HEK293 (cell line): ENCODE measurements at regions not wholly inside any gene's neighbourhood (a gene's known extent, or its start where the extent isn't known, plus 50 kb on each side); places are given as distances from the start of the nearest gene placed in this dataset.

ENCODE experiments used
- CTCF ChIA-PET: fragments of 350-600 bp; formaldehyde crosslinking; extraction: SDS; loops from one replicate; lab custom pipeline; 2021; ENCODE audit warnings: antibody characterized with exemption; lab: Yijun Ruan, JAX
- POLR2A ChIA-PET: fragments of 300-600 bp; formaldehyde crosslinking; extraction: SDS; loops from one replicate; lab custom pipeline; 2020; ENCODE audit warnings: antibody characterized with exemption, inconsistent platforms; lab: Yijun Ruan, JAX
- H3K27ac ChIP-seq: fragments of 200-500 bp; sonication (Bioruptor generic); 2 replicates; pipeline ENCODE4 v1.5.1; 2014; ENCODE audit warnings: low read depth, low read length, control low read depth, inconsistent platforms; ENCODE audit errors: extremely low read depth
- H3K36me3 ChIP-seq, 2 experiments: fragments of 200-500 bp in 1 of 2; sonication (Bioruptor generic) in 1 of 2; 1 replicate in 1 of 2; 2 replicates in 1 of 2; pipeline ENCODE4 v1.5.1; 2014 to 2017; ENCODE audit warnings: inconsistent platforms in 2 of 2, low read length in 2 of 2; ENCODE audit not compliant: control insufficient read depth in 2 of 2, insufficient read depth in 1 of 2
- H3K4me1 ChIP-seq: fragments of 200-500 bp; sonication (Bioruptor generic); 2 replicates; pipeline ENCODE4 v1.5.1; 2014; ENCODE audit warnings: mild to moderate bottlenecking, low read length, inconsistent platforms; ENCODE audit not compliant: control insufficient read depth, insufficient read depth
- H3K4me3 ChIP-seq: 2 replicates; pipeline ENCODE4 v1.5.1; 2011; ENCODE audit warnings: low read depth, mild to moderate bottlenecking, control low read depth, low read length, moderate library complexity
- H3K9me3 ChIP-seq: fragments of 200-500 bp; sonication (Bioruptor generic); 2 replicates; pipeline ENCODE4 v1.5.1; 2014; ENCODE audit warnings: low read depth, low read length, inconsistent platforms; ENCODE audit not compliant: control insufficient read depth, insufficient read depth
- HIC1 ChIP-seq: fragments of 450-650 bp; formaldehyde crosslinking; IDR thresholded peaks from 2 replicates; pipeline ENCODE4 v1.5.1; 2016; ENCODE audit warnings: missing biosample characterization, missing genetic modification characterization
- KLF16 ChIP-seq: fragments of 450-650 bp; formaldehyde crosslinking; IDR thresholded peaks from 2 replicates; pipeline ENCODE4 v1.5.1; 2017; ENCODE audit warnings: missing biosample characterization, missing genetic modification characterization
- KLF7 ChIP-seq: fragments of 450-650 bp; formaldehyde crosslinking; IDR thresholded peaks from 2 replicates; pipeline ENCODE4 v1.5.1; 2016; ENCODE audit warnings: missing biosample characterization, missing genetic modification characterization, borderline replicate concordance
- SCRT2 ChIP-seq: fragments of 450-650 bp; formaldehyde crosslinking; IDR thresholded peaks from 2 replicates; pipeline ENCODE4 v1.5.1; 2016; ENCODE audit warnings: missing biosample characterization, missing genetic modification characterization
- SP7 ChIP-seq: fragments of 450-650 bp; formaldehyde crosslinking; IDR thresholded peaks from 2 replicates; pipeline ENCODE4 v1.5.1; 2016; ENCODE audit warnings: missing biosample characterization, missing genetic modification characterization
- ZBTB11 ChIP-seq: fragments of 450-650 bp; formaldehyde crosslinking; conservative IDR thresholded peaks from 2 replicates; pipeline ENCODE4 v1.5.1; 2016; ENCODE audit warnings: low read depth, missing biosample characterization, missing genetic modification characterization
- ZBTB26 ChIP-seq: fragments of 450-650 bp; formaldehyde crosslinking; optimal IDR thresholded peaks from 2 replicates; pipeline ENCODE3; 2016; ENCODE audit warnings: missing biosample characterization, mild to moderate bottlenecking, missing genetic modification characterization
- ZNF16 ChIP-seq: fragments of 450-650 bp; formaldehyde crosslinking; IDR thresholded peaks from 2 replicates; pipeline ENCODE4 v1.5.1; 2016; ENCODE audit warnings: low read depth, missing biosample characterization, missing genetic modification characterization
- ZNF184 ChIP-seq: fragments of 450-650 bp; IDR thresholded peaks from 2 replicates; pipeline ENCODE4 v1.5.1; 2018; ENCODE audit warnings: missing biosample characterization, mild to moderate bottlenecking, missing genetic modification characterization
- ZNF354C ChIP-seq: fragments of 450-650 bp; formaldehyde crosslinking; IDR thresholded peaks from 2 replicates; pipeline ENCODE4 v1.5.1; 2016; ENCODE audit warnings: missing biosample characterization, missing genetic modification characterization, low read depth, borderline replicate concordance
- ZNF404 ChIP-seq: fragments of 450-650 bp; formaldehyde crosslinking; IDR thresholded peaks from 2 replicates; pipeline ENCODE4 v1.5.1; 2017; ENCODE audit warnings: missing biosample characterization, missing genetic modification characterization
- ZNF426 ChIP-seq: fragments of 450-650 bp; formaldehyde crosslinking; IDR thresholded peaks from 2 replicates; pipeline ENCODE4 v1.5.1; 2017; ENCODE audit warnings: missing biosample characterization, missing genetic modification characterization, mild to moderate bottlenecking, inconsistent platforms, moderate library complexity
- ZNF518A ChIP-seq: fragments of 450-650 bp; formaldehyde crosslinking; conservative IDR thresholded peaks from 2 replicates; pipeline ENCODE4 v1.5.1; 2016; ENCODE audit warnings: low read depth, missing biosample characterization, missing genetic modification characterization
- ZNF530 ChIP-seq: fragments of 450-650 bp; formaldehyde crosslinking; IDR thresholded peaks from 2 replicates; pipeline ENCODE4 v1.5.1; 2016; ENCODE audit warnings: low read depth, missing biosample characterization, missing genetic modification characterization
- ZNF623 ChIP-seq: fragments of 450-650 bp; formaldehyde crosslinking; IDR thresholded peaks from 2 replicates; pipeline ENCODE4 v1.5.1; 2016; ENCODE audit warnings: missing biosample characterization, missing genetic modification characterization
- ZNF707 ChIP-seq: fragments of 450-650 bp; formaldehyde crosslinking; IDR thresholded peaks from 2 replicates; pipeline ENCODE4 v1.5.1; 2016; ENCODE audit warnings: missing biosample characterization, missing genetic modification characterization
- TF ChIP-seq, protein P1 (sequence below): fragments of 450-650 bp; formaldehyde crosslinking; IDR thresholded peaks from 2 replicates; pipeline ENCODE4 v1.5.0; 2017; ENCODE audit warnings: missing biosample characterization, missing genetic modification characterization, borderline replicate concordance
- TF ChIP-seq, protein P2 (sequence below): fragments of 450-650 bp; formaldehyde crosslinking; IDR thresholded peaks from 2 replicates; pipeline ENCODE4 v1.5.1; 2016; ENCODE audit warnings: missing biosample characterization, missing genetic modification characterization

GRCh38 chr6:33857093-33857931, 53.5 kb upstream of the MLN start (continued):
- TF ChIP-seq ZNF623 (tag by site-specific recombination) (no peak), KLF7 (no peak), ZNF16 (tag by site-specific recombination) (no peak), SP7 (no peak), ZNF354C (no peak), ZBTB11 (tag by site-specific recombination) (no peak), KLF16 (tag by site-specific recombination) (no peak), ZNF404 (tag by site-specific recombination) (no peak), ZNF530 (tag by site-specific recombination) (no peak)
- TF ChIP-seq, all 188 proteins: peak for 0

- H3K9me3 ChIP-seq, result no peaks in the 10 kb centered on the region
- CTCF ChIA-PET, result interaction anchor here (0.6 kb wide), 1 partner anchor 155 kb away, joined by 3 read pairs; no protein-coding TSS in a partner anchor
- H3K4me3 ChIP-seq, result no peak overlapping the region
- no peak overlapping the region for H3K27ac ChIP-seq
- POLR2A ChIA-PET, result interaction anchor here (0.5 kb wide), 1 partner anchor 763 kb away, joined by 3 read pairs; no protein-coding TSS in a partner anchor
- H3K36me3 ChIP-seq, result no peaks in the 10 kb centered on the region
- TF ChIP-seq HIC1 (tag by site-specific recombination) (no peak), ZNF426 (no peak), ZNF707 (tag by site-specific recombination) (no peak), SCRT2 (tag by site-specific recombination) (no peak), ZBTB26 (tag by site-specific recombination) (no peak), ZNF518A (tag by site-specific recombination) (no peak), ZNF184 (tag by site-specific recombination) (no peak)
- TF ChIP-seq, protein P1, sequence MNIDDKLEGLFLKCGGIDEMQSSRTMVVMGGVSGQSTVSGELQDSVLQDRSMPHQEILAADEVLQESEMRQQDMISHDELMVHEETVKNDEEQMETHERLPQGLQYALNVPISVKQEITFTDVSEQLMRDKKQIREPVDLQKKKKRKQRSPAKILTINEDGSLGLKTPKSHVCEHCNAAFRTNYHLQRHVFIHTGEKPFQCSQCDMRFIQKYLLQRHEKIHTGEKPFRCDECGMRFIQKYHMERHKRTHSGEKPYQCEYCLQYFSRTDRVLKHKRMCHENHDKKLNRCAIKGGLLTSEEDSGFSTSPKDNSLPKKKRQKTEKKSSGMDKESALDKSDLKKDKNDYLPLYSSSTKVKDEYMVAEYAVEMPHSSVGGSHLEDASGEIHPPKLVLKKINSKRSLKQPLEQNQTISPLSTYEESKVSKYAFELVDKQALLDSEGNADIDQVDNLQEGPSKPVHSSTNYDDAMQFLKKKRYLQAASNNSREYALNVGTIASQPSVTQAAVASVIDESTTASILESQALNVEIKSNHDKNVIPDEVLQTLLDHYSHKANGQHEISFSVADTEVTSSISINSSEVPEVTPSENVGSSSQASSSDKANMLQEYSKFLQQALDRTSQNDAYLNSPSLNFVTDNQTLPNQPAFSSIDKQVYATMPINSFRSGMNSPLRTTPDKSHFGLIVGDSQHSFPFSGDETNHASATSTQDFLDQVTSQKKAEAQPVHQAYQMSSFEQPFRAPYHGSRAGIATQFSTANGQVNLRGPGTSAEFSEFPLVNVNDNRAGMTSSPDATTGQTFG, result no peak
- TF ChIP-seq, protein P2, sequence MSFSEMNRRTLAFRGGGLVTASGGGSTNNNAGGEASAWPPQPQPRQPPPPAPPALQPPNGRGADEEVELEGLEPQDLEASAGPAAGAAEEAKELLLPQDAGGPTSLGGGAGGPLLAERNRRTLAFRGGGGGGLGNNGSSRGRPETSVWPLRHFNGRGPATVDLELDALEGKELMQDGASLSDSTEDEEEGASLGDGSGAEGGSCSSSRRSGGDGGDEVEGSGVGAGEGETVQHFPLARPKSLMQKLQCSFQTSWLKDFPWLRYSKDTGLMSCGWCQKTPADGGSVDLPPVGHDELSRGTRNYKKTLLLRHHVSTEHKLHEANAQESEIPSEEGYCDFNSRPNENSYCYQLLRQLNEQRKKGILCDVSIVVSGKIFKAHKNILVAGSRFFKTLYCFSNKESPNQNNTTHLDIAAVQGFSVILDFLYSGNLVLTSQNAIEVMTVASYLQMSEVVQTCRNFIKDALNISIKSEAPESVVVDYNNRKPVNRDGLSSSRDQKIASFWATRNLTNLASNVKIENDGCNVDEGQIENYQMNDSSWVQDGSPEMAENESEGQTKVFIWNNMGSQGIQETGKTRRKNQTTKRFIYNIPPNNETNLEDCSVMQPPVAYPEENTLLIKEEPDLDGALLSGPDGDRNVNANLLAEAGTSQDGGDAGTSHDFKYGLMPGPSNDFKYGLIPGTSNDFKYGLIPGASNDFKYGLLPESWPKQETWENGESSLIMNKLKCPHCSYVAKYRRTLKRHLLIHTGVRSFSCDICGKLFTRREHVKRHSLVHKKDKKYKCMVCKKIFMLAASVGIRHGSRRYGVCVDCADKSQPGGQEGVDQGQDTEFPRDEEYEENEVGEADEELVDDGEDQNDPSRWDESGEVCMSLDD (tag by site-specific recombination), result no peak
- no peaks in the 10 kb centered on the region for H3K4me1 ChIP-seq
These were observed 52.9 kb upstream of the MLN start for GRCh38 chr6:33856655-33857054.
